ENCODE measurements at regions not wholly inside any gene's neighbourhood (a gene's known extent, or its start where the extent isn't known, plus 50 kb on each side); places are given as distances from the start of the nearest gene placed in this dataset.
"Not testable (repeated sequence)": the region's sequence is repeated elsewhere in the genome, so short reads cannot be mapped to it uniquely, and the experiment has no call there.

GRCh38 chr3:89533275-89533674 lies 425.9 kb downstream of the EPHA3 start:
- FAIRE-seq, result no peak

DNA sequence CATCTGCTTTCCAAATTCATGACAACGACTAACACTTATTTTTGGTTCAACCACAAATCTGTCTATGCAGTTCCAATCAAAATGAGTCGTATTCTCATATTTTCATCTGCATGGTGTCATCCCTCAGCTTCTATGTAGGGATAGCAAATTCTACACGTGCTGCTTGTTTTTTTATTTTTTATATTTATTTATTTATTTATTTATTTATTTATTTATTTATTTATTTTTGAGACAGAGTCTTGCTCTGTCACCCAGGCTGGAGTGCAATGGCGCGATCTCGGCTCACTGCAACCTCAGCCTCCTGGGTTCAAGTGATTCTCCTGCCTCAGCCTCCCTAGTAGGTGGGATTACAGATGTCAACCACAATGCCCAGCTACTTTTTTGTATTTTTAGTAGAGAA lies 447.2 kb downstream of the EPHA3 start:
- FAIRE-seq, result not testable (repeated sequence)

DNA sequence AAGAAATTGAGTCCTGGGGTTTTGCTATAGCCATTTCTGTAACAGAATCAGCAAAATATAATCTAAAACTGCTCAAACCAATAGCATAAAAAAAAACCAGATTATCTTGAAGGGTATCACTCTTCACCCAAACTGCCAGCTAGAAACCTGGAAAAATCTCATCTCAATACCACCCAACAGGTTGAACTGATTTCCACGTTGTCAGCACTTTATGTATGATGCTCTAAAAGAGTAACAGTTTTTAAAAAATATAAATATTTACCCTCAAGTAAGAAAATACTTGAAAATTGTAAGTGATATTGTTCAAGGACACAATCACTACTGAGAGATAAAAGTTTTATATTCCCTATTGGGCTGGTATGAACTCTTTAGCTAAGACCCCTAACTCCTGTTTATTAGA lies 451.3 kb downstream of the EPHA3 start:
- no peak for FAIRE-seq

GRCh38 chr3:89560568-89560967 lies 453.1 kb downstream of the EPHA3 start:
- no peak for FAIRE-seq

DNA sequence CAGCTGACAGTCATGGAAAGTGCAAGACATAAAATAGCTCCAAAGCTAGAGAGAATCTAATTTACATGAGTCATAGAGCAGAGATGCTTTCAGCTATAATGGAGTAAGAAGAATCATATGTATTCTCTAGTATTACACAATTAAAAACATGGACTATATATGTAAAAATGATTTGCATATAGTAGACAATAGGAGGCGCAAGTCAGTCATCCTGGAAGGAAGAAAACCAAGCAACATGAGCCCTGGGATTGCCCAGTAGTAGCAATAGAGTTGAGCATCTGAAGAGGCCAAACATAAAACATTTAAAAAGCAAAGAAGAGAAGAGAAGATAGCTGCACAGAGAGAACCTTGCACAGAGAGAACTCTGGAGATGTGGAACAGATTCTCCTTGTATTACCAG lies 455.0 kb downstream of the EPHA3 start:
- FAIRE-seq, result no peak

DNA sequence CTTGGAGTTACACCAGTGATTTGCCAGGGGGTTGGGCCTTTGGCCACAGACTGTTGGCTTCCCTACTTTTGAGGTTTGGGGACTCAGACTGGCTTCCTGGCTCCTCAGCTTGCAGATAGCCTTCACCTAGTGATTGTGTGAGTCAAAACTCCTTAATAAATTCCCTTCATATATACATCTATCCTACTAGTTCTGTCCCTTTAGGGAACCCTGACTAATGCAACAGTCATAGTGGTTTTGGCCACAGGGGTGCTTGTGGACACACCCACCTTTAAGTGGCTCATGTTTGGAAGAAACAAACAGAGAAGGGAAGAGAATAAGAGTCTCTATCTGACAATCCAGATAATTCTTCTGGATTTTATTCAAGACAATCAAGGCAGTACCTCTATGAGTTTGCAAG lies 457.7 kb downstream of the EPHA3 start:
- no peak for FAIRE-seq

- FAIRE-seq, result no peak
Measured at GRCh38 chr3:89570465-89570864, 463.0 kb downstream of the EPHA3 start.

GRCh38 chr3:89571298-89571697 lies 463.9 kb downstream of the EPHA3 start:
- FAIRE-seq, result no peak

- FAIRE-seq, result no peak
Measured at GRCh38 chr3:89571707-89572106, 464.3 kb downstream of the EPHA3 start.

- no peak for FAIRE-seq
Measured at GRCh38 chr3:89572261-89572660, 464.8 kb downstream of the EPHA3 start.

GRCh38 chr3:89576417-89576816 lies 469.0 kb downstream of the EPHA3 start:
- no peak for FAIRE-seq

DNA sequence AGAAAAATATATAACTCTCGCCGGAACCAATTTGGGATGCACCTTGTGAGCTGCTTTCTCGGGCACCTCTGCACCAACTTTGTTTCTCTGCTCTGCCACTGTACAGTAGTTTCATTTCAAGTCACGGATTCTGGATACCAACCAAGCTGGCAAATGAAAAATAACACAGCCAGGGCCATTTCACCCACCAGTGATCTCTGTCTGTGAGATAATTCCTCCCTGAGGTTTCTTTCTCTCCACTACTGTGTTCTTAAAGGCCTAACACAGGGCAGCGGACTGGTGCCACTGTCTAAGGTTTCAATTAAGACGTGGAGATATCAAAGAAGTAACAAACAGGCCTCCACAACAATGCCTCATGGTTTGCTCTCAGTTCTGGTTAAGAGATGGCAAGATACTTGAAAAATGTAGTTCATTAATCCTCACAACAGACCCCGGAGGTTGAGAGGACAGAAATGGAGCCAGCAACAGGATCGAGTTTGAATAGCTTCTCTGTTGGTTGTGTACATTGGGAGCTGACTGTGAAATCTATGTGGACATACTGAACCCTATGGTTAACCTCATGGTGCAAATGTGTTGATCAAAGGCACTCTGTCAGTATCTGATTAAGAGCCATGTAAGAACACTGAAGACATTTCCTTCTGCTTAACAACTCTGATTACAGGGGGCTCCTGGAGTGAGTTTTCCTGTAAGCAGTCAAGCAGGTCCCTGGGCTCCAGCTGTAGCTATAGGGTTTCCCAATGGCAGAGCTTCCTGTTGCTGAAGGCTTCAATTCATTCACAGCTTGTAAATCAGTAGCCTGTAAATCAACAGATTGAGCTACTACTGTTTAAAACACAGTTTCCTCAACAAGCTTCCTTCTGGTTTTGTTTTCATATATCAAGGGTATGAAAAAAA lies 470.5 kb downstream of the EPHA3 start:
- FAIRE-seq, result no peak

- no peak for FAIRE-seq
Measured at GRCh38 chr3:89580859-89581258, 473.4 kb downstream of the EPHA3 start.

GRCh38 chr3:89584398-89584797 lies 477.0 kb downstream of the EPHA3 start:
- FAIRE-seq, result no peak

- no peak for FAIRE-seq
Measured at GRCh38 chr3:89586256-89586655, 478.8 kb downstream of the EPHA3 start.

- FAIRE-seq, result no peak
Measured at GRCh38 chr3:89586676-89587075, 479.3 kb downstream of the EPHA3 start.

DNA sequence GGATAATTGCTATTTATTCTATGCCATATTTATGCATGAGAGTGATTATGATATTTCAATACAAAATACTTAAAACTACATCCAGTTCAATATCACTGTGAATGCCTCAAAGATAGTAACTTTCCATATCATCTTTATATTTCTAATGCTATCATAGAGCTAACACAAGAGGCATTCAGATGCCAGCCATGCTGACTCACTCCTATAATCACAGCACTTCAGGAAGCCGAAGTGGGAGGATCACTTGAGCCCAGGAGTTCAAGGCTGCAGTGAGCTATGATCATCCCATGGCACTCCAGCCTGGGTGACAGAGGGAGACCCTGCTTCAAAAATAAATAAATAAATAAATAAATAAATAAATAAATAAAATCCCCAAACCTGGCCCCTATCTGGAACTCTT lies 498.7 kb downstream of the EPHA3 start:
- FAIRE-seq, result no peak

GRCh38 chr3:89612027-89612426 lies 504.6 kb downstream of the EPHA3 start:
- FAIRE-seq, result no peak

- no peak for FAIRE-seq
Measured at GRCh38 chr3:89613241-89613640, 505.8 kb downstream of the EPHA3 start.

DNA sequence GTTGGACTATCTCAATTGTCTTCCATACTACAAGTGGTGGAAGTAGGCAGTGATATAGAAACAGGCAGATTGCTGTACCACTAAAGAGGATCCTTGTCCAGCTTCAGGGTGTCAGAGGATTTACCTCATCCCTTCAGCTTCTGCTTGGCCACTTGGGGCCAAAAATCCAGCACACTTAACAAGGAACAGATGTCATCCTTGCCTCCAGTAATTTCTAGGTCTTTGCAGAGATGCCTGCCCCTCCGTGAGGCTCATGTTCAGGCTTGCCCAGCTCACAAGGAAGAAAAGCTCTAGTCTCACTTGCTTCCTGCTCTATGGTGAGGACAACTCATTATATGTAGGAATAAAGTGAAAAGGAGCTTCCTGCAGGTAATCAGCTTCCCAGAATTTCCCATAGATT lies 510.3 kb downstream of the EPHA3 start:
- FAIRE-seq, result no peak

- no peak for FAIRE-seq
Measured at GRCh38 chr3:89619263-89619662, 511.8 kb downstream of the EPHA3 start.

GRCh38 chr3:89622063-89622700 lies 514.8 kb downstream of the EPHA3 start:
- no peak for FAIRE-seq

DNA sequence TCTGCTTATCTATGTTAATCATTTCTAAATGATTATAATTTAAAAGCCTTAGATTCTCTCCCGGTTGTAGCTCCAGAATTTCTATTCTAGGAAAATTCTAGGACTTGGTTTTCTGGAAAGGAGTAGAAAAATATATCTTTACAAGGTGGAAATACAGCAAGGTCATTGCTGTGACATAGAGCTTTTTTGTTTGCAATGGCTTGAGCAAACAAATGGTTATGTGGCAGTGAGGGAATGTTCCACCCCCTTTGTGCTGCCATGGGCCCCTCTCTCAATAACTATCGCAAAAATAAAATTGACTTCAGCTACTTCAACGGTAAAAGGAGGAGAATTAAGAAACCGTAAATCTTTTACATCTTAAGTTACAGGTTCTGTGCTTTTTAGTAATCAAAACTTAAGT lies 517.1 kb downstream of the EPHA3 start:
- no peak for FAIRE-seq

DNA sequence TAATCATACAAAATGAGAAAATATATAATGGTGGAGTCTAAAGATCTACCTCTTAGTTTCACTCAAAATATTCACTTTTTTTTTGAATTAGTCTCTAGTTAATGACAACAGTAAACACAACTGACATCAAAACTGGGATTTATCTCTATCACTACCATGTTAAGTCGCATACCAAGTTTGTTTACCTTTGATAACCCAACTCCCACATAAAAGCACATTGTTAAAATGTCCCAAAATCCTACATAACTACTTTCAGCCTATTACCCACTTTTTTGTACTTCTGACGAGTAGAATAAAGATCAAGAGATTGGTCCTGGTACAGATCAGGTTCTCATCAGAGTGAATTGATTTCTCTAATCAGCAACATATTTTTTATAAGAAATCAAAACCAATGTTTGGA lies 518.5 kb downstream of the EPHA3 start:
- no peak for FAIRE-seq

Measured in TTC549 (cell line).